HG03039 (cell line): ENCODE measurements at regions not wholly inside any gene's neighbourhood (a gene's known extent, or its start where the extent isn't known, plus 50 kb on each side); places are given as distances from the start of the nearest gene placed in this dataset.

ENCODE experiments used
- ATAC-seq: cut with Tn5 transposase; IDR thresholded peaks from one replicate; pipeline ENCODE4 v1.9.1; 2021; ENCODE audit warnings: mild to moderate bottlenecking, moderate library complexity; ENCODE audit not compliant: unreplicated experiment

- ATAC-seq, result no peak
Observed at GRCh38 chr13:73481886-73482445, 423.2 kb downstream of the KLF5 start.

- ATAC-seq, result no peak
Observed at GRCh38 chr13:73480779-73481559, 422.2 kb downstream of the KLF5 start.

GRCh38 chr13:73479856-73480255 is 421.1 kb downstream of the KLF5 start:
- ATAC-seq, result no peak

GRCh38 chr13:73479351-73479750 is 420.5 kb downstream of the KLF5 start:
- ATAC-seq, result no peak

- no peak for ATAC-seq
Observed at GRCh38 chr13:73477441-73477840, 418.6 kb downstream of the KLF5 start.

- ATAC-seq, result no peak
Observed at GRCh38 chr13:73473016-73473415, 414.2 kb downstream of the KLF5 start.

GRCh38 chr13:73467125-73467524 is 408.3 kb downstream of the KLF5 start:
- no peak for ATAC-seq

GRCh38 chr13:73466561-73466960 is 407.8 kb downstream of the KLF5 start:
- no peak for ATAC-seq

GRCh38 chr13:73465617-73465971 is 406.8 kb downstream of the KLF5 start:
- ATAC-seq, result no peak

- ATAC-seq, result no peak
Observed at GRCh38 chr13:73464758-73465616, 406.2 kb downstream of the KLF5 start.

GRCh38 chr13:73462241-73462640 is 403.4 kb downstream of the KLF5 start:
- no peak for ATAC-seq

GRCh38 chr13:73451221-73452029 is 392.6 kb downstream of the KLF5 start:
- ATAC-seq, result no peak

- no peak for ATAC-seq
Observed at GRCh38 chr13:73450583-73450982, 391.8 kb downstream of the KLF5 start.

- ATAC-seq, result no peak
Observed at GRCh38 chr13:73449252-73449651, 390.4 kb downstream of the KLF5 start.

- ATAC-seq, result no peak
Observed at GRCh38 chr13:73440296-73440895, 381.6 kb downstream of the KLF5 start.

GRCh38 chr13:73433890-73434289 is 375.1 kb downstream of the KLF5 start:
- no peak for ATAC-seq

GRCh38 chr13:73433458-73433857 is 374.7 kb downstream of the KLF5 start:
- no peak for ATAC-seq

- ATAC-seq, result no peak
Observed at GRCh38 chr13:73429701-73430100, 370.9 kb downstream of the KLF5 start.

- ATAC-seq, result no peak
Observed at GRCh38 chr13:73428706-73429105, 369.9 kb downstream of the KLF5 start.

GRCh38 chr13:73428137-73428536 is 369.3 kb downstream of the KLF5 start:
- ATAC-seq, result no peak

- ATAC-seq, result no peak
Observed at GRCh38 chr13:73422973-73423372, 364.2 kb downstream of the KLF5 start.
